ENCODE measurements at regions not wholly inside any gene's neighbourhood (a gene's known extent, or its start where the extent isn't known, plus 50 kb on each side); places are given as distances from the start of the nearest gene placed in this dataset.
A peak's percentile ranks its signal among the peaks of the same experiment; 100 is the strongest.

- TF ChIP-seq, protein P1, sequence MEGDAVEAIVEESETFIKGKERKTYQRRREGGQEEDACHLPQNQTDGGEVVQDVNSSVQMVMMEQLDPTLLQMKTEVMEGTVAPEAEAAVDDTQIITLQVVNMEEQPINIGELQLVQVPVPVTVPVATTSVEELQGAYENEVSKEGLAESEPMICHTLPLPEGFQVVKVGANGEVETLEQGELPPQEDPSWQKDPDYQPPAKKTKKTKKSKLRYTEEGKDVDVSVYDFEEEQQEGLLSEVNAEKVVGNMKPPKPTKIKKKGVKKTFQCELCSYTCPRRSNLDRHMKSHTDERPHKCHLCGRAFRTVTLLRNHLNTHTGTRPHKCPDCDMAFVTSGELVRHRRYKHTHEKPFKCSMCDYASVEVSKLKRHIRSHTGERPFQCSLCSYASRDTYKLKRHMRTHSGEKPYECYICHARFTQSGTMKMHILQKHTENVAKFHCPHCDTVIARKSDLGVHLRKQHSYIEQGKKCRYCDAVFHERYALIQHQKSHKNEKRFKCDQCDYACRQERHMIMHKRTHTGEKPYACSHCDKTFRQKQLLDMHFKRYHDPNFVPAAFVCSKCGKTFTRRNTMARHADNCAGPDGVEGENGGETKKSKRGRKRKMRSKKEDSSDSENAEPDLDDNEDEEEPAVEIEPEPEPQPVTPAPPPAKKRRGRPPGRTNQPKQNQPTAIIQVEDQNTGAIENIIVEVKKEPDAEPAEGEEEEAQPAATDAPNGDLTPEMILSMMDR (conservative IDR thresholded peaks at IDR 0.05), result no peak
- H3K27ac ChIP-seq, result no peak overlapping the region
These were observed 59.0 kb downstream of the ING2 start for GRCh38 chr4:183563874-183564273.

GRCh38 chr4:183571350-183571941, 66.6 kb downstream of the ING2 start:
- TF ChIP-seq, protein P1 (conservative IDR thresholded peaks at IDR 0.05), result no peak
- peak overlapping the region; percentile 45 for H3K27ac ChIP-seq

DNA sequence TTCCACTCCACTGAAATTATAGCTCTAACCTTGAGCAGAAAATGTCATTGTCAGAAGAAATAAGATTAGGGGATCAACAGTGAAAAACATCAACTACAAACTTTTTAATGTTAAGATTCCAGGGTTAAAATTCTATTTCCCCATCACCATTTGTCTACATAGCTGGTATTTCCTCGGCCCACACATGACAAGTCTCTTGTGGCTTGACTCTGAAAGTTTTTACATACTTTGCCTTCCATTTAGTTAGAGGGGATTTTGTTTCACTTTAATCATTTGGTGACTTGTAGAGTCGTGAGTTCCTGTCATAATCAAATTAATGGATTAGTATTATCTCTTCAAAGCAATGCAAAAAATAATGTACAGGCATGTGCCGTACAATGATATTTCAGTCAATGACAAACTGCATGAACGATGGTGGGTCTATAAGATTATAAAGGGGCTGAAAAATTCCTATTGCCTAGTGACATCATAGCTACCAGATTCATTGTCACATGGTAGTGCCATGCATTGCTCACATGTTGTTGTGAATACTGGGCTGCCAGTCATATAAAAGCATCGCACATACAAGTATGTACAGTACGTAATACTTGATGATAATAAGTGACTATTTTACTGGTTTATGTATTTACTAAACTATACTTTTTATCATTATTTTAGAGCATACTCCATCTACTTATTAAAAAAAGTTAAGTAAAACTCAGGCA, 72.0 kb downstream of the ING2 start:
- no peak overlapping the region for H3K27ac ChIP-seq
- TF ChIP-seq, protein P1 (conservative IDR thresholded peaks at IDR 0.05), result no peak

DNA sequence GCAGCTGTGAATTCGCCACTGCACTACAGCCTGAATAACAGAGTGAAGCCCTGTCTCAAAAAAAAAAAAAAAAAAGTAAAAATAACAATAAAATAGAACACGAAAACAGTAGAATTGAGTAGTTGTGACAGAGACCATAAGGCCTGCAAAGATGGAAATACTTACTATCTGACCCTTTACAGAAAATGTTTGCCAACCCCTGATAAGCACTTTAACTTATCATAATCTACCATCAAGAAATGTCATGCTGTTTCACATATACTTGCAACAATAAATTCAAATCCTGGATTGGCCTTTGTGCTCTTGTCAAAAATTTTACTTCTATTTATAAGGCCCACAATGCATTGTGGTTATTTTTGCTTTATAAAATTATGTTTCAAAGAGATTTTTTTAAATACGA, 75.5 kb downstream of the ING2 start:
- no peak overlapping the region for H3K27ac ChIP-seq
- TF ChIP-seq, protein P1 (conservative IDR thresholded peaks at IDR 0.05), result no peak

GRCh38 chr4:183580849-183581248, 76.0 kb downstream of the ING2 start:
- no peak overlapping the region for H3K27ac ChIP-seq
- TF ChIP-seq, protein P1 (conservative IDR thresholded peaks at IDR 0.05), result no peak

GRCh38 chr4:183586824-183587223, 72.2 kb downstream of the RWDD4 start:
- TF ChIP-seq, protein P1 (conservative IDR thresholded peaks at IDR 0.05), result no peak
- H3K27ac ChIP-seq, result no peak overlapping the region

DNA sequence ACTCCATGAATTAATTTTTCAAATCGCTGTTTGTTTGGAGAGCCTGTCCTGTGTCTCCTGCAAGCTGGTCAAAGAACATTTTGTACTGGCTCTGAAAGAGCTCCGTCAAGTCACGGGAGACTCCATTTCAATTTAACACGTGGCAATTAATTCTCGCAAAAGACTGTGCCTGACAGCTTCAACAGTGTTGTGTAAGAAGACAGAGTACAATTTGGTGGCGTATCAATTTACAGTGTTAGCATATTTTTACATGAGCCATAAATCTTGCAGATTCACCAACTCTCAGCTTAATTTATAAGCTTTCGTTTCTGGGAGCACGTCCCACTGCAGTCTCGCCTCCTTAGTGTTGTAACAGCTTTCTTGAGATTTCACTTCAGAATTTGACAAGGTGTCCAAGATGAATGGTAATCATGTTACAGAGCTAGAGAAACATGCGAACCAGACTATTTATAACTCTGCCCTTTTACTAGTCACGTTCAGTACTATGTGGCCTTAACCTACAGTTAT, 70.8 kb downstream of the RWDD4 start:
- TF ChIP-seq, protein P1 (conservative IDR thresholded peaks at IDR 0.05), result no peak
- peak overlapping the region; percentile 45 for H3K27ac ChIP-seq

All from VCaP (cell line).